GM19455 (cell line): ENCODE measurements at regions not wholly inside any gene's neighbourhood (a gene's known extent, or its start where the extent isn't known, plus 50 kb on each side); places are given as distances from the start of the nearest gene placed in this dataset.
A peak's percentile ranks its signal among the peaks of the same experiment; 100 is the strongest.
"Not testable (repeated sequence)": the region's sequence is repeated elsewhere in the genome, so short reads cannot be mapped to it uniquely, and the experiment has no call there.

ENCODE experiments used
- ATAC-seq: cut with Tn5 transposase; IDR thresholded peaks from one replicate; pipeline ENCODE4 v1.9.1; 2021; ENCODE audit not compliant: unreplicated experiment

DNA sequence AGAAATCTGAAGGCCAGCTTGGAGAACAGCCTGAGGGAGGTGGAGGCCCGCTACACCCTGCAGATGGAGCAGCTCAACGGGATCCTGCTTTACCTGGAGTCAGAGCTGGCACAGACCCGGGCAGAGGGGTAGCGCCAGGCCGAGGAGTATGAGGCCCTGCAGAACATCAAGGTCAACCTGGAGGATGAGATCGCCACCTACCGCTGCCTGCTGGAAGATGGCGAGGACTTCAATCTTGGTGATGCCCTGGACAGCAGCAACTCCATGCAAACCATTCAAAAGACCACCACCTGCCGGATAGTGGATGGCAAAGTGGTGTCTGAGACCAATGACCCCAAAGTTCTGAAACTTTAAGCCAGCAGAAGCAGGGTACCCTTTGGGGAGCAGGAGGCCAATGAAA lies 318.4 kb downstream of the ZFHX3 start:
- ATAC-seq: not testable (repeated sequence)

DNA sequence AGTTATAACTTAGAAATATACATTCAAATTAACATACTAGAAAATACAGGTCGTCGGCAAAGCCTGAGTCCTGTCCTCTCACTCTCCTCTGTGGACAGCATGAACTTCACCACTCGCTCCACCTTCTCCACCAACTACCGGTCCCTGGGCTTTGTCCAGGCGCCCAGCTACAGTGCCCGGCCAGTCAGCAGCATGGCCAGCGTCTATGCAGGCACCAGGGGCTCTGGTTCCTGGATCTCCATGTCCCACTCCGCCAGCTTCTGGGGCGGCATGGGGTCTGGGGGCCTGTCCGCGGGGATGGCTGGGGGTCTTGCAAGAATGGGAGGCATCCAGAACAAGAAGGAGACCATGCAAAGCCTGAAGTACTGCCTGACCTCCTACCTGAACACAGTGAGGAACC lies 319.4 kb downstream of the ZFHX3 start:
- no peak for ATAC-seq

DNA sequence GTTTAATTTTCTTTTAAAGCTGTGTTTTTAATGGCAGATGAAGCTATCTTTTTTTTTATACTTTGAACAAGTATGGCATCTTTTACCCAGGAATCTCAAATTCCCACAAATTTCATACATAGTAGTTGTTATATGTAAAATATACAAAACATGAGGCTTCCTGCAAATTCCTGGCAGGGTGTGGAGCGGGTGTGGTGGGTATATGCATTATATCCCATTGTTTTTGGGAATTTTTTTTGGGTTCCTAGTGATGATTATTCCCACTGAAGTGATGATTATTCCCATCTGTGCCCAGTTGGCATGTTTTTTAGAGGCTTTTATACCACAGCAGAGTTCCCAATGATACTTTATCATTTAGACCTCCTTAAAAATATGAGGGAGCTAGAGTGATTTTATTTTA lies 320.4 kb downstream of the ZFHX3 start:
- ATAC-seq: no peak

DNA sequence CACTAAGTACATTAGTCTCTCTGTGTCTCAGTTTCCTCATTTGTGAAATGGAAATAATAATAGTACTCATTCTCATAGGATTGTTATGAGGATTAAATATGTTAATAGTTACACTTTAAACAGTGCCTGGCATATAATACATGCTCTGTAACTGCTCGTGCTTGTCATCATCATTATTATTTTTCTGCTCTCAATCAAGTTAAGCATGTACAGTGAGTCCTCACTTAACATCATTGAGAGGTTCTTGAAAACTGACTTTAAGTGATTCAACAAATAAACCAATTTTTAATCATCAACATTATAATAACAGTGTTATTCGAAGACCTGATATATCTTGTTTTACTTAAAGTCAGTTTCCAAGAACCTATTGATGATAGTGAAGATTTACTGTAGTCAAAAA lies 322.3 kb downstream of the ZFHX3 start:
- no peak for ATAC-seq

DNA sequence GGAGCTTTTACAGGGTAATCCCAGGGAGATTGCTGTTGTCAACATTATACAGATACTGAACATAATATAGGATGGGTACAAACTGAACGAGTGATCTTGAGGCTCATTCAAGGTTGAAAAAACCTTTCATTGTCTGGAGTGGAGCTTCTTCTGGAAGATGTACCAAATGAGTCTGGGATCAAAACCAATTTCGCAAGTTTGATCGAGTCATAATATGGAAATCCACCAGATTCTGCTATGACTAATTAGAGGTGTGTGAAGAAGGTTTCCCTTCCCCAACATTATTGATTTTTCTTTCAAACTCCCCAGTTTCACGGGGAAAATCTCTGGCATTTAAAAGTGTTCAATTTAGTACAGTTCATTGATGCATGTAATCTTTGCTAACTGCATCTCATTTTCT lies 324.1 kb downstream of the ZFHX3 start:
- ATAC-seq: no peak

DNA sequence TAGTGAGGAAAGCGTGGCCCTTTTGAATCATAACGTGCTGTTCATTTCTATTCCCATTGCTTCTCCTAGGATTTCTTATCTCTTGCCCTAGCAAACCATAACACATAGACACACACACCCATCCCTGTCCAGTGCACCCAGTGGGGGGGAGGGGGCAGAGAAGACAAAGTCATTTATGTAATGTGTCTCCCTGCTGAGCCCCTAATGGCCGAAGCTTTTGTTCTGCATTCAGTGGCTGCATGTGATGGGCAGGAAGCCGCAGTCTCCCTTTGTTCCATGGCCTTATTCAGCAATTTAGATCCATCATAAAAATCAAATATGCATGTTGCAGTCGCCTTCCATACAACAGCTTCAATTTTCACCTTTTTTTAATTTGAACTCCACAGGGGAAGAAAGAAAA lies 325.4 kb downstream of the ZFHX3 start:
- no peak for ATAC-seq

DNA sequence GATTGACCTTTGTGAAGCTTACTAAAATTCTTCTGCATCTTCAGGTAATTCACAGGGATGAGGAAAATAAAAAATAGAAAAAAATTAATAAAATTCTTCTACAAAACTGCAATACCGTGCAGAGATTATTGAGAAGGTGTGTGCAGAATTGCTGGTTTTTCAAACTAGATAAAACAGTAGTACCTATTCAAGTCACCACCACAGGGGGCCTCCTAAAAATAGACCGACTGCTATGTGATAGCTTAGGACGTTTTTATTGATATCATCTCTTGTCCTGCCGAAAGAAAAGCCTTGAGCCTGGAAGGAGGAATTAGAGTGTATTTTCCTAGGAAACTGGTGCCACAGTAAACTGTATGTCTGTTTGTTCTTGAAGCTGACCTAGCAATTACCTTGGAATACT lies 325.9 kb downstream of the ZFHX3 start:
- no peak for ATAC-seq

DNA sequence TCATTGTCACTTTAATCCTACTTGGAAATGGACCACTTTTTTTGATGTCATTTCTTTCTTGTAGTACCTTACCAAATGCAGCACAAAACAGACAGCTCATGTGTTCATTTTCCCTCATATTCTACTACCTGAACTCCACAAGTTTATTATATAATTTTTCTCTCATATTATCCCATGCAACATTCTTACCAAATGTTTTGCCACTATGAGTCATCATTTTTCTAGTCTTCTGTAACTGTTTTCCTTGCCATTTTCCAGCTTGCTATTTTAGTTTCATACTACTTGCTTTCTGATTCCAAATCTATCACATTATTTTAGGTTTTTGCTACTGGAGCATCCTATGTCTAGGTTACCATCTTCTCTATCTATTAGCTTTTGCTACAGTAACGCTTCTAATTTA lies 332.7 kb downstream of the ZFHX3 start:
- no peak for ATAC-seq

DNA sequence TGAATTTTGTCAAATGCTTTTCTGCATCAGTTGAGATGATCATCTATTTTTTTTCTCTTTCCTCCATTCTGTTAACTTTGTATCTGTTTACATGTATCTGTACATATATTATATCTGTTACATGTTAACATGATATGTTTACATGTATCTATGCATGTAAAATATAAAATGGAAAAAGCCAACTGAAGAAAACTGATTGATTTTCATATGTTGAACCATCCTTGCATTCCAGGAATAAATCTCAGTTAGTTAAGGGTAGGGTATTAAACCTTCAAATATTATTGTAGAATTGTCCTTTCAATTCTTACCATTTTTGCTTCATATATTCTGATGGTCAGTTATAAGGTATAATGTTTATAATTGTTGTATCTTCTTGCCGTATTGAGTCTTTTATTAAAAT lies 336.1 kb downstream of the ZFHX3 start:
- no peak for ATAC-seq

DNA sequence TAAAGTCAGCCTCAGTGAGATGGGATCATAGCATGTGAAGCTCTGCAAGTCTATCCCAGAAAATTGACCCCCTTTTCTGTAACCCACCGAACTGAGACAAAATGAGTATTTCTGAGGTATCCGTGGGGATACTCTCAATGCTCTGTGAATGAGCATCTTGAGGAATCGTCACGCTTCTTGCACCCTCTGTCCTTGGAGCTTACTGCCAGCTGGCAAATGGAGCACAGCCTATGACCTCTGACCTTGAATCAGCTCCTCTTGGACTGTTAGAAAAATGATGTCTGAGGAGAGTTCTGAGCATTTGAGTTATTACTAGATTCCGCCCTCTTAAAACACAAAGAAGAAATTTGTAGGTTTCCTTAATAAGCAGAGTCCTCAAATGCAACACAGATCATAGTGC lies 342.1 kb downstream of the ZFHX3 start:
- no peak for ATAC-seq

DNA sequence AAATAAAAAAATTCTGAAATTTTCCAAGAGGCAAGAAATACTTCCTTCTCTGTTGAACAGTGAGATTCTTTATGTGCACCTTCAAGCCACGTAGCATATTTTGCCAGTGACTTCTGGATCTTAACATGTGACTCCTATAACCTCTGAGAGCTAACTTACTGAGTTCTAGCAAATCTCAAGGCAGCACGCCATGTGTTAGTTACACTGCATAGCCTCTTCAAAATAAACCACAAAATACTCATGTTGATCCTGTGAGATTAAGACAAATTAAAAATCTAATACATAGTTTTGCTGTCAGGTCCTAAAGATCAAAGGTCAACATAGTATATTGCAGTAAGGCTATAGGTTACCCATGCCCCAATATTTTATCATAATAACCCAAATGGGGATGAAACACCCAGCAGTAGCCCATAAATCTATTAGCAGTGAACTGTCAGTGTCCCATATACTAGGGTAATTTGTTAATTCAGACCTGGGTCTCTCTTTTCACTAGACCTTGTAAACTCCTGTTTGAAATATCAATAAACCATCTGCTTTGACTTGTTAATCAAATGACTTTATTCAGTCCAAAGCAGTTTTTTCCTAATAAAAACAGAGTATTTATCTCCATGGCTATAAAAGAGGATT lies 343.1 kb downstream of the ZFHX3 start:
- no peak for ATAC-seq

DNA sequence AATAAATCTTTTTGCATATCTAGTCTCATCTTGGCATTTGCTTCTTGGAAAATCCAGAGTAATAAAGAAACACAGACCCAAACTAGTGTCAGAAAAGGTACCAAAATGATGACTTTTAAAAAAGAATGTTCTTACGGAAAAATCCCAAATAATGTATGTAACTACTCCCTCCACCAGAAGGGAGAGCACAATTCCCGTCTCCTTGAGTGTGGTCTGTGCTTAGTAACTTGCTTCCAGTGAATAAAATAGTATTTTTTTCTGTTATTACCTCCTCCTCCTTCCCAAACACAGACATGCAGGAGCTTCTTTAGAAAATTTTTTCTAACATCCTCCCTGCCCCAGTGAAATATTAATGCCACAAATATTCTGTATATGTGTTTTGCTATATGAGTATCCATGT lies 358.1 kb downstream of the ZFHX3 start:
- no peak for ATAC-seq

DNA sequence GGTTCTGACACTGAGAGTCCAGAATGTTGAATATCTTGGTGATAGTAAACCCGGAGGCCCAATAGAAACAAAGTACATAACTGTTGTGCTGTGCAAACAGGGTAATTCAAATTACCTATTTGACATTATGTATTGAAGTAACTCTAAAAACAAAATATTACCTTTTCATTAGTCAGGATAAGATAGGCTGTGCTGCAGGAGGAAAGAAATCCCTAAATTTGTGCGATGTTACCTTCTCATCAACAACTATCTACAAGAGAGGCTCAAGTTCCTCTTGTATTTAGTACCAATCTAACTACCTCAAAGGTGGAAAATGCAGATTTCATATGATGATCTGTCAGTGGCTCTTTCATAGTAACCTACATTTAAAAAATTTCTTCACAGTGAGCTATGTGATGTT lies 367.2 kb downstream of the ZFHX3 start:
- no peak for ATAC-seq

DNA sequence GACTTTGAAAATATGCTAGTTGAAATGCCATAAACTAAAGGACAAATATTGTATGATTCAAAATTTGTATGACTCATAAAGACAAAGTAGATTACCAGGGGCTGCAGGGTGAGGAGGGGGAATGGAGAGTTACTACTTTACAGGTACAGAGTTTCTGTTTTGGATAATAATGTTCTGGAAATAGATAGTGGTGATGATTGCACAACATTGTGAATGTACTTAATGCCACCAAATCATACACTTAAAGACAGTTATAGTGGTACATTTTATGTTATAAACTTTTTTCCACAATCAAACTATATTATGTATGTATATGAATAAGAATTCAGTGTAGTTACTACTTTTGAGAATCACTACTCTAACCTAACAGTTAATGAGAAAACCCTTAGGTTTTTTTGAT lies 368.1 kb downstream of the ZFHX3 start:
- ATAC-seq: no peak

DNA sequence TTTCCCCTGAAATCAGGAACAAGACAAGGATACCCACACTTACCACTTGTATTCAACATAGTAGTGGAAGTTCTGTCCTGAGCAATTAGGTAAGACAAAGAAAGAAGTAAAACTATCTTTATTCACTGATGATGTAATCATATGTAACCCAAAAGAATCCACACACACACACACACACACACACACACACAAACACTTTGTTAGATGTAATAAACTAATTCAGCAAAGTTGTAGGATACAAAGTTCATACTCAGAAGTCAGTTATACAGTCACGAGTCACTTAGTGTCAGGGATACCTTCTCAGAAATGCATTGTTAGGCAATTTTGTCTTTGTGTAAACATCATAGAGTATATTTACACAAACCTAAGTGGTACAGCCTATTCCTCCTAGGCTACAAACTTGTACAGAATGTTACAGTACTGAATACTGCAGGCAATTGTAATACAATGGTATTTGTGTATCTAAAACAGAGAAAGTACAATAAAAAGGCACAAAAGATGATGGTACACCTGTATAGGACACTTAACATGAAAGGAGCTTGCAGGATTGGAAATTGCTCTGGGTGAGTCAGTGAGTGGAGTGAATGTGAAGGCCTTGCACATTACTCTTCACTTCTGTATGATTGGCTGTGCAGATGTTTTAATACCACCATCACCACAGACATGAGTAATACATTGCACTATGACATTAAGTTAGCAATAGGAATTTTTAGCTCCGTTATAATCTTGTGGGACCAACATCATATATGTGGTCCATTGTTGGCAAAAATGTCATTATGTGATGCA lies 370.1 kb downstream of the ZFHX3 start:
- ATAC-seq: no peak

DNA sequence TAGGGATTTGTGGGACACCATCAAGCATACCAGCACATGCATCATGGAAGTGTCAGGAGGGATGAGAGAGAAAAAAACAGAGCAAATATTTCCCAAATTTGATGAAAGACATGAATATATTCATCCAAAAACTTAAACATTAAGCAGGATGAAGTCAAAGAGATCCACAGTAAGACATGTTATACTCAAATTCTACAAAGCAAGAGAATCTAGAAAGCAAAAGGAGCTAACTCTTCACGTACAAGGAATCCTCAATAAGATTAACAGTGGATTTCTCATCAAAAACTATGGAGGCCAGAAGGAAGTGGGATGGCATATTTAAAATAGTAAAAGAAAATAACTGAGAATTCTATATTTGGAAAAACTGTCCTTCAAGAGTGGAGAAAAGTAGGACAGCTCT lies 374.8 kb downstream of the ZFHX3 start:
- ATAC-seq: no peak

DNA sequence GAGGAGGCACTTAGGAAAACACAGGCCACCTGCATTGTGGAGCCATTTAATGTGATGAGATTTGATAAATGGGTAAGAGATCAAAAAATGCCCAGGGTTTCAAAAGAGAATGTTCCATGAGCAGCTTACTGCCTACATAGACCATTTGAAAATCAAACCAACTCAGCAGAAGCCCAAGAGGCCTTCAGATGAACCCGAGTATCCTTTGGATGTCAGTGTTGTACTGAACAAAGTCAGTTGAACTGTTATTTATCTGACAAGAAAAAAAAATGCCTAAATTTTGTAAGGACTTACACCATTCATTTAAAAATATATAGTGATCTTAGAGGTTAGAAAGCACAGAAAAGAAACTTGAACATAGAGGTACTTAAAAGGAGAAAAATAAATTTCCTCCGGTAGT lies 381.7 kb downstream of the ZFHX3 start:
- ATAC-seq: no peak

DNA sequence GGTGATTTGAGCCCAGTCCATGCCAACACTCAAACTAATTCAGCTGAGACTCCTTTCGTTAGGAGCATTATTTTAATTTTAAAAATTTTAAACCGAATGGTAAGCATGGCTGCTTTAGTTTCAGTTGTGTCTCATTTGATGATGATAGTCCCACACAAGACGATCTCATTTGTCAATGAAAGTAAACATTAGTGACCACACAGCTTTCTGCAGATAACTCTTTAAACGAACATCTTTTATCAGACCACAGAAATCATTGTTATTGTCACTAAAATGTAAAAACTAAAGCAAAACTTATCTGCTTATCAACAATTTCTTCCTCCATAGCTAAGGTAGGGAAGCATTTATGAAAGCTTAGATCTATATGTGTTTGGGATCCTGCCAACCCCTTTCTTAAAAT lies 382.2 kb downstream of the ZFHX3 start:
- ATAC-seq: no peak

DNA sequence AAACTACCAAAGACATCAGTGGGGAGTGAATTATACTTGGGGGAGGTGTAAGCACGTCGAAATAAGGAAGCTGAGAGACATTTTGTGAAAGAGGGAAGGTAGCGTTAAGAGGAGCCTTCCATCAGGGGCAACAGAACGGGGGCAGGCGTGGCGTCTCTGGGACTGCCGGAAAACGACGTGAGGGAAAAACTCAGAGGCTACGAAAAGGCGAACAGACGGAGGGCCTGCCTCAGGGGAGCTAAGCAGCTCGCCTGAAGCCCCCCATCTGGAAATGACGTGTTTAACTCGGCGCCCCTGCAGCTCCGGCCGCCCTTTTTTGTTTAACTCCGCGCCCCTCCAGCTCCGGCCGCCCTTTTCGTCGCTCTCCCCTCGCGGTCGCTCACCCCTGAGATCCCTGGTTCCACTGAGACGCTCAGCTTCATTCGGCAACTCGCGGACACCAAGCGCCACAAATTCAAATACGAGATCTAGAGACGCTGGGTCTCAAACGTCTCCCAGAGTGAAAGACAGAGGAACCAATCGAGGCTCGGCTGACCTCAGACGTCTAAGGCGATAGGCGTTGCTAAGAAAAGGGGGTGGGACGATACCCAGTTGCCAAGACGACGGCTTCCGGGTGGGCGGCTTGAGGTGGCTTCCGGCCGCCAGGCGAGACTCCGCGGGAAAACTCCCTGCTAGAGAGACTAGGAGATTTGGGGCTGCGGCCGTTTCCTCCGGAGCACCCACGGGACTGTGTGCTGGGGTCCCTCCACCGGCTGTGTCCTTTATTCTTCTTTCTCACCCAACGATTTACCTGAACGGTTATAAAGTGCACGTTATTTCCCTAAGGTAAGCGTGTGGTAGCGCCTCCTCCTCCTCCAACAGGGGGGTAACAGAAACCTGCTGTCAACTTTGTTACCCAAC lies 383.2 kb downstream of the ZFHX3 start:
- peak; percentile 99 for ATAC-seq

DNA sequence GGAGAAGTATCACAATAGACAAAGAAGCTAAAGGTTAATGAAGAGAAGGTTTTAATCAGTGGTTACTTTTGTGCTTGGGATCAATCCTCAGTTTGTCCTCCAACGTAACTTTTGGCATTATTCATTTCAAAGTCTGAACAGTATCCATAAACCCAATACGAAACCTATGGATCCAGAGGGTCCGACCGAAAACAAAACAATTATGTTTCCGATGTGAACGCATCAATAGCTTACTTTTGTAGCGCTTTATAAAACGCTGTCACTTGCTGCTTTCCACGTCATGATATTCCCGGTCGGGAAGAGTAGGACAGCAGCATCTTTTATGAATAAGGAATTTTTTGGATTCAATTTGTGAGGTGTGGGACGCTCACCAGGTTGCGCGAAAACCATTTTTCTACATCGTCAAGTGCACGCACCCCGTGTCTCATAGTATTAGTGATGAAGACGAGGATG lies 383.8 kb downstream of the ZFHX3 start:
- ATAC-seq: no peak

DNA sequence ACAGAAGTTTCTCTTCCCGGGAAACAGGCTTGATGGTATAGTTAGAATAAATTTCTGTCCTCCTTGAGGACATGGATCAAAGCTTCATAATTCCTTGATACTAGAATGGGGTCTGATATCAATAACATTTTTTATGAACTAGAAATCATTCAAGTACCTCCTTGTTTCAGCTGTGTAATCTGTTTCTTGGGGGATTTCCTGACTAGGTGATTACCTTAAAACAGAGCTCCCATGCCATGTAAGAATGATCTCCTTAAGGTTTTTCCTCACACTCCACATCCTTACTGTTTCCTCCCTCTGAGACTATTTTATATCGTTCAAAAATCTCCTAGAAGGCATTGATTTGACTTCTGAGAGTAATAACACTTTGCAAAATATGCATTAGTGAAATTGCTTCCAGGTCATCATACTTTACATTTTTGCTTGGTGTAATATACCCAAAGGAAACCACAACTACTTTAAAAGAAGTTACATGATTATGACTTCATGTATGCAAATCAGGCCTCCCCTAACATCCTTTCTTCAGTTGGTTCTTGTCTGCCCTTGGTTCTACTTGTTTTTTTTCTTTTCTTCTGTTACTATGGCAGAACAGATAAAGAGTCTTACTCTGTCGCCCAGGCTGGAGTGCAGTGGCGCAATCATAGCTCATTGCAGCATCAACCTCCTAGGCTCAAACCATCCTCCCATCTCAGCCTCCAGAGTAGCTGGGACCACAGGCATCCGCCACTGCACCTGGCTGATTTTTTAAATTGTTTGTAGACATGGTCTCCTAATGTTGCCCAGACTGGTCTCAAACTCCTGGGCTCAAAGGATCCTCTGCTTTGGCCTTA lies 388.8 kb downstream of the ZFHX3 start:
- ATAC-seq: no peak
